GM19351 (cell line): ENCODE measurements at regions not wholly inside any gene's neighbourhood (a gene's known extent, or its start where the extent isn't known, plus 50 kb on each side); places are given as distances from the start of the nearest gene placed in this dataset.
"Not testable (repeated sequence)": the region's sequence is repeated elsewhere in the genome, so short reads cannot be mapped to it uniquely, and the experiment has no call there.

Experiments
- ATAC-seq: cut with Tn5 transposase; IDR thresholded peaks from one replicate; pipeline ENCODE4 v1.9.1; 2021; ENCODE audit warnings: mild to moderate bottlenecking, moderate library complexity; ENCODE audit not compliant: unreplicated experiment

DNA sequence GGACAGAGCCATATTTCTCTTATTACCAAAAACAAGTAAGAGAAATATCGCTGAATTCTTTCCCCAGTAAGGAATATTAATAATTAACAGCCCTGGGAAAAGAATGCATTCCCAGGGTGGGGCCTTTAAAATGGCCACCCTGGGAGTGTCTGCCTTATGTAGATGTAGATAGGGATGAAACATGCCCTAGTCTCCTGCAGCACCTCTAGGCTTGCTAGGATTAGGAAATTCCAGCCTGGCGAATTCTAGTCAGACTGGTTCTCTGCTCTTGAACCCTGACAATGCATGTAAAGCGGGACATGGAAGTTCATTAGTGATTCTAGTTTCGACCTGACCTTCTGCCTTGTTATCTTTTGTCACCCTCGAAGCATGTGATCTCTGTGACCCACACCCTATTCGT is 405.2 kb upstream of the MAP2 start:
- ATAC-seq, result not testable (repeated sequence)

DNA sequence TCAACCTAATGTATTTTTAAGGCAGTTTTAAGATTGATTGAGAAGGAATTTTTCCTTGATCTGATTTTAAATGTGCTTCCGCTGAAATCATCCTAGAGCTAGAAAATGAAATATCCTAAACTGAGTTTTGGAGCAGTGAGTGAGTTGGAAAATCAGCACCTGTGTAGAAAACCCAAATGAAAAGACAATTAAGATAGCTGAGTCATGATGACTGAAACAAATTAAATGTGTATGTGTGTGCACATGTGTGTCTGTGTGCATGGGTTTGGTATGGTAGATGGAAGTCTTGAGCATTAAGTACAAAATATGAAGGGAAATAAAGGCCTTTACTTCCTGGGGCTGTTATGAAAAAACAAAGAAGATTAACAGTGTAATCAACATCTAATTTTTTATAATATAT is 394.6 kb upstream of the MAP2 start:
- no peak for ATAC-seq

DNA sequence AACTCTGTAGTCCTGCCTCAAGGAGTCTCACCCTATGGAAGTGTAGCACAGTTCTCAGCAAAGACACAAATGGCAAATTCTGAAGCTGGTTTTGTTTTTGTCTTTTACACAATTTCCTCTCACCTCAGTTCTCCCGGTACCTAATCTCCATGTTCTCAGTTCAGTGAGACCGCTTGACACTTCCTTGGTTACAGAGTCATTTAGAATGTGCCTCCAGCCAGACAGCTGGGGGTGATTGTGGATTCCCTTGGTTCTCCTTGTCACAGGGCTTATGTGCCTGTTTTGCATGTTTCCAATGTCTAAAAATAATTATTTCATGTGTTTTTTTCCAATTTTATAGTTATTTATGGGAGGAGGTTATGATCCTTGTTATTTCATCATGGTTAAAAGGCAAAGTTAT is 379.5 kb upstream of the MAP2 start:
- no peak for ATAC-seq

GRCh38 chr2:209046163-209046562 is 377.7 kb upstream of the MAP2 start:
- ATAC-seq, result no peak

- ATAC-seq, result no peak
These were observed 374.2 kb upstream of the MAP2 start for GRCh38 chr2:209049608-209050007.

- ATAC-seq, result no peak
These were observed 361.6 kb upstream of the MAP2 start for GRCh38 chr2:209062210-209062609.

DNA sequence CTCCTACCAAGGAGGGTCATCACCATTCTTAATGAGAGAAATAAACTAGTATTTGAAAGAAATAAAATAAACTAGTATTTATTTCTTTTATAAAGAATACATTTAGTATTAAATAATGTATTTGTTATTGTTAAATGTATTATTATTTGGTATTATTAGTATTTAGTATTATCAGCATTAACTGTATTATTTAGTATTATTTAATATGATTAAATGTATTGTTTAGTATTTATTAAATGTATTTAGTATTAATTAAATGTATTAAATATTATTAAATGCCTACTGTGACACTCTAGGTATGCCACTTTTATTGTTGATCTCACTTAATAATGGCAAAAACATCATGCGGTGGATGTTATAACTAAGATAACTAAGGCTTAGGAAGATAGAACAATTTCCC is 353.6 kb upstream of the MAP2 start:
- no peak for ATAC-seq

DNA sequence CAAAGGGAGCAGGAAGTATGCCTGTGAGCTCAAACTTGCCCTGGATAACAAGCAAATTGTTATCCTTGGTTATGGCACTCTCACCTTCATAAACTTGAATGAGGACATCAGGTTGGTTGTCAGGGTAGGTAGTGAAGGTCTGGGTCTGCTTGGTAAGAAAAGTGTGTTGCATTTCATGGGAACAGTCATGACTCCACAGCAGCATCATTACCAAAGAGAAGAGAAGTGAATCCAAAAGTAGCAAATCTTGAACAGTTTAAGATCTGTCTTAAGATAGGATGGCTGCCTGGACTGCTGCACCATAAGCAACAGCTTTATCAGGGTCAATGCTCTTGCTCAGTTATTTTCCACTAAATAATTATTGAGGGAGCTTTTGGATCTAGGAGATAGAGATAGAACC is 350.7 kb upstream of the MAP2 start:
- ATAC-seq, result no peak

- no peak for ATAC-seq
These were observed 349.1 kb upstream of the MAP2 start for GRCh38 chr2:209074711-209075110.

- ATAC-seq, result no peak
These were observed 347.7 kb upstream of the MAP2 start for GRCh38 chr2:209076151-209076550.

- ATAC-seq, result no peak
These were observed 337.1 kb upstream of the MAP2 start for GRCh38 chr2:209086761-209087160.

DNA sequence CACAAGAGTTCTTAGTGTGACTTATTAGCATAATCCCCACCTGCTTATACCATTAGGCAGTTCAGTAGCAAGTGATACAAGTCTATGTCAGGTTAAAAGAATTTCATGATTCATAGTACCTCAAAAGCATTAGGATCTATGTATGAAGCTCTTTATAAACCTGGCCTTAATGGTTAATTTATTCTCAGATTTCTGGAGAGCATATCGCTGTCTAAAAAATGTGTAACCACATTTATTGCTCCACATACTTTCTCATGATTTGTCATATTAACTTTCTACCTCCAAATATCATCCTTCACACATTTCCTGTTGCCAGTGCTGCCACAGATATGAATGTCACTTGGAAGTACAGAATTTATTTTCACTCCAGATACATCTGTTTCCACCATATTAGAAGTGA is 332.8 kb upstream of the MAP2 start:
- no peak for ATAC-seq

DNA sequence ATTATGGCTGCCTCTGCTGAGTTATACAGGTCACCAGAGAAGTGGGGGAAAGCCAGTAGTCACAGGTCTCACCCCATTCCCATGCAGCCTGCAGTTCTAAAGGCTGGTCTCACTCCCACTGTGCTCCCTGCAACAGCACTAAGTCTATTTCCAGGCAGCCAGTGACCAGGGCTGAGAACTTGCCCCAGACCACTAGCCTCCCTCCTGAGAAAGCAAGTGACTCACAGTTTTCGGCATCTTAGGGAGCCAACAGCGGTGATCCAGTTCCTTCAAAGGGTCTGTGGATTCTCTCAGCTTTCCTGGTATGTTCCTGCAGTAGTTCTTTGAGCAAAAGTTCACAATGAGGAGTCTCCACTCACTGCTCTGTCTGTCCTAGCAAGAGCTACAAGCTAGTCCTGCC is 329.6 kb upstream of the MAP2 start:
- ATAC-seq, result no peak

- ATAC-seq, result no peak
These were observed 328.4 kb upstream of the MAP2 start for GRCh38 chr2:209095432-209095831.

DNA sequence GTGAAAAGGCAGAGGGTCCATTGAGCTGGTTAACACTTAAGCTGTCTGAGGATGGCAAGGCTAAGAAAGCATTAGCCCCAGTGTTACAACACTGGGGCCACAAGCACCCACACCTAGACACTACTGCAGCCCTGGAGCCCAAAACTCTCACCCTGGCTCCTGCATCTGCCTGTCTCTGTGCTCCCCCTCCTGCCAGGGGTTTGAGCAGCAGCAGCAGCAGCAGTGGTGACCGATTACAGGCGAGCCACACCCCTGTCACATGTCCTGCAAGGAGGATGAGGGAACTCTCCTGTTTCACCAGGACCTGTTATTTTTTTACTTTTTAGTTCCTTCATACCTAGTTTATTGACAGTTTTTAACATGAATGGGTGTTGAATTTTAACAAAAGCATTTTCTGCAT is 326.7 kb upstream of the MAP2 start:
- no peak for ATAC-seq

GRCh38 chr2:209102319-209102718 is 321.5 kb upstream of the MAP2 start:
- ATAC-seq, result no peak

DNA sequence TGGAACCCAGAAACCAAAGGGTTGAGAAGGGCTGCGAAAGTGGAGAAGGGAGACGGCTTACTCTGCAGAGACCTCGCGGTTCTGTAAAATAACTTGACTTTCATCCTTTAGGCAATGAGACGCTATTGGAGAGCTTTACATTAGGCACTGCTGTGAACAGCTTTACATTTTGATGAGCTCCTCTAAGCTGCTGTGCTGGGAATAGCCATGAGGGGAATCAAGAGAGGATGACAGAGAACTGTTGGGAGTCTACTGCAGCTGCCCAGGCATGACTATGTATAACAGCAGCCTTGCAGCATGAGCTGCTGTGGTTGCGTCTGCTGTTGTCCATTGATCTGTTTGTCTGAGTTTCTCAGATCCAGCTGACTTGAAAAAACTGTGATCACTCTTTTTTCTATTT is 310.8 kb upstream of the MAP2 start:
- no peak for ATAC-seq

DNA sequence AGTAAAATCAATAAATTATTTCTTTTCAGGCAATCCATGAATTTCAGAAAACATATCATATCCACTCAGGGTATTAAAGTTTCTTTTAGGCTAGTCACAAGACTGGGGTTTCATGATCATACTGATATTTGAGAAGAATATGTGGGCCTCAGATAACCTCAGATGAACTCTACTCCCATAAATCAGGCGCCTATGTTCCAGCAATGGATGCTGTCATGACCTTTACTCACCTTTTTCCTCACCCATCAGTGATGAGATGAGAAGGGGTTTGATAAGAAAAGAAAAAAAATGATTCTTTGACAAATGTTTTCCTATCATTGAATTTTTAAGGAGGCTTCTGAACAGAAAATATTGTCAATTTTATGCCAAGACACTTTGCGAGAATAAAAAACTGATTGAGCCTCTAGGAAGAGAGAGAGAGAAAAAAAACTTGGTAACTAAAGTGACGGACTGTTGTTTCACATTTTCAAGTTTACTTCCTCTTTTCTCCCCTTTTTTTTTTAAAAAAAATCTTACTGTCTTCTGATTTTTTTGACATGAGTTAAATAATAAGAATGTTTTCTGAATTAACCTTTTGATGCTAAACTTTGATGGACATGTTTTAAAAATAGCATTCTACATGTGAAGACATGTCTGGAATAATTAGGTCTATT is 309.1 kb upstream of the MAP2 start:
- ATAC-seq, result no peak

DNA sequence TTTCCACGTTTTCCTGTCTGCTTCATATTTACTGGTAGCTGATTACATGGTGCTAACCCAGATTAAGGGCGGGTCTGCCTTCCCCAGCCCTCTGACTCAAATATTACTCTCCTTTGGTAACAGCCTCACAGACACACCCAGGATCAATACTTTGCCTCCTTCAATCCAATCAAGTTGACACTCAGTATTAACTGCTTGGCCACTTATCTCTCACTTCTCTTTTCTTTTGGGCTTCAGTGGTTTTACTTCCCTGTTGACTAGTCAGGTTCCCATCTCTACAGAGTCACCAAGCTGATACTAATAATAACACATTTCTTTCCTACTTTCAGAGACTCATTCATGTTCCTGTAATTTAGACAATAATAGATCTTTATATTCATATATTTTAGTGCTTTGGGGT is 302.2 kb upstream of the MAP2 start:
- ATAC-seq, result peak; percentile 93

DNA sequence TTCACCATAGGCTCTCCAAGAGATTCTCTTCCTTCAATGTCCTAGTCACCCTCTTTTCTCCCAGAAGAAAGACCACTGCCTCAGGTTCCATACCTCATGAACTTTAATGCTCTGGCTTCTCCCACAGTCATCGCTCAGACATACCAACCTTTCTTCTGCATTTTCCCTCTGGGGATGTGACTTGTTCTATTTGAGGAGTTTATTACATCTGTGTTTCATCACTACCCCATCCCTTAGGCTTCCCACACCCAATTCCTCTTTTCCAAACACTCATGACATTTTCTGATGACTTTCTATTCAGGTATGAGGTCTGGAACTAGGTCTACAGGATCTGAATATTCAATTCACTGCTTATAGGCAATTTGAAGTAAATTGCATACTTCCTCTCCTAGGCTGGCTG is 298.6 kb upstream of the MAP2 start:
- no peak for ATAC-seq

GRCh38 chr2:209138079-209138478 is 285.8 kb upstream of the MAP2 start:
- ATAC-seq, result no peak

GRCh38 chr2:209141142-209141541 is 282.7 kb upstream of the MAP2 start:
- ATAC-seq, result no peak

DNA sequence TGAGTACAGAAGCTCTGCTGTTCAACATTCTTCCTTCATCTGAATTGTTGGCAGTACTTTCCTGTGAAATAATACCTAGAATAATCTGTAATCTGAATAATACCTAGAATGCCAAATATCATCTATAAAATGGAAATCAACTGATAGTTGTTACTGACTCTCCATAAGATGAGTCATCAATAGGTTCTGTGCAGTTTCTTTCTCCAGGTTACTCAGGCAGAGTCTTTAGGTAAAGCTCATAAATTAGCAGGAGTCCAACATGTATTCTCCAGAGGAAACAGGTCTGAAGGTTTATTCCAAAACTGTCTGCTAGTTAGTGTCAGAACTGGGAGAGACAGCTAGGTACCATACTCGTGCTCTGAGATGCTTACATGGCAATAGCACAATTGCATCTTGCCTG is 282.0 kb upstream of the MAP2 start:
- no peak for ATAC-seq
